Ishikawa (cell line): ENCODE measurements at regions not wholly inside any gene's neighbourhood (a gene's known extent, or its start where the extent isn't known, plus 50 kb on each side); places are given as distances from the start of the nearest gene placed in this dataset.

ENCODE experiments used
- TEAD4 ChIP-seq: IDR thresholded peaks from 2 replicates; pipeline ENCODE4 v1.6.1; 2012
- ZBTB7A ChIP-seq: IDR thresholded peaks from 2 replicates; pipeline ENCODE4 v1.6.1; 2012; ENCODE audit warnings: low read depth

- TF ChIP-seq TEAD4: no peak
- no peak for TF ChIP-seq ZBTB7A
Observed at GRCh38 chr4:160406263-160406825, 1303.5 kb downstream of the RAPGEF2 start.
